Smooth muscle cell (in vitro differentiated cells): ENCODE measurements at regions not wholly inside any gene's neighbourhood (a gene's known extent, or its start where the extent isn't known, plus 50 kb on each side); places are given as distances from the start of the nearest gene placed in this dataset.

Experiments used
- DNase-seq: peaks from one replicate; lab custom pipeline; 2025; ENCODE audit not compliant: unreplicated experiment; lab: John Stamatoyannopoulos, UW
- H2AFZ ChIP-seq: fragments of 200-600 bp; sonication (generic); 2 replicates; pipeline ENCODE4 v1.6.0; 2016; ENCODE audit warnings: antibody characterized with exemption, low read depth, mild to moderate bottlenecking
- H3F3A ChIP-seq: fragments of 200-600 bp; sonication (generic); 2 replicates; pipeline ENCODE4 v1.6.0; 2017; ENCODE audit warnings: antibody characterized with exemption, low read depth
- H3K27ac ChIP-seq: fragments of 200-600 bp; sonication (generic); 2 replicates; pipeline ENCODE4 v1.5.1; 2016; ENCODE audit warnings: low read depth, mild to moderate bottlenecking
- H3K27me3 ChIP-seq: fragments of 200-600 bp; sonication (generic); 2 replicates; pipeline ENCODE4 v1.6.1; 2016; ENCODE audit warnings: low read depth, mild to moderate bottlenecking
- H3K36me3 ChIP-seq: fragments of 200-600 bp; sonication (generic); 2 replicates; pipeline ENCODE4 v1.5.1; 2016; ENCODE audit warnings: low read depth
- H3K4me1 ChIP-seq: fragments of 200-600 bp; sonication (generic); 2 replicates; pipeline ENCODE4 v1.5.1; 2016; ENCODE audit warnings: low read depth
- H3K4me2 ChIP-seq: fragments of 200-600 bp; sonication (generic); 2 replicates; pipeline ENCODE4 v1.6.0; 2016; ENCODE audit warnings: mild to moderate bottlenecking
- H3K4me3 ChIP-seq: fragments of 200-600 bp; sonication (generic); 2 replicates; pipeline ENCODE4 v1.5.1; 2016; ENCODE audit warnings: mild to moderate bottlenecking
- H3K79me2 ChIP-seq: fragments of 200-600 bp; sonication (generic); 2 replicates; pipeline ENCODE4 v1.6.0; 2016; ENCODE audit warnings: low read depth, mild to moderate bottlenecking
- H3K9ac ChIP-seq: fragments of 200-600 bp; sonication (generic); 2 replicates; pipeline ENCODE4 v1.6.0; 2016; ENCODE audit warnings: low read depth
- H3K9me3 ChIP-seq: fragments of 200-600 bp; sonication (generic); replicated peaks from 2 replicates; pipeline ENCODE4 v1.5.1; 2016; ENCODE audit warnings: low read depth
- H4K20me1 ChIP-seq: fragments of 200-600 bp; sonication (generic); 2 replicates; pipeline ENCODE4 v1.6.0; 2016; ENCODE audit warnings: low read depth
- CTCF ChIP-seq: fragments of 200-600 bp; sonication (generic); IDR thresholded peaks from 2 replicates; pipeline ENCODE4 v1.5.1; 2017; ENCODE audit warnings: borderline replicate concordance, mild to moderate bottlenecking, antibody characterized with exemption; ENCODE audit not compliant: insufficient read depth, poor library complexity, severe bottlenecking
- WGBS: methylation state at CpG from one replicate; pipeline ENCODE4 v1.1.7; 2016; ENCODE audit warnings: low lambda C conversion rate; 5-methylcytosine and 5-hydroxymethylcytosine counted together

GRCh38 chr13:65028101-65028500 is 2202.0 kb downstream of the PCDH9 start:
- WGBS, result 79% methylated on average over 1 of the region's 1 CpG
- Histone ChIP-seq H3K9ac (no peak overlapping the region), H3K27me3 (no peaks in the 10 kb centered on the region), H3K4me2 (no peak overlapping the region), H3K4me3 (no peak overlapping the region), H2AFZ (no peak overlapping the region), H3F3A (no peaks in the 10 kb centered on the region), H4K20me1 (no peaks in the 10 kb centered on the region), H3K36me3 (no peaks in the 10 kb centered on the region), H3K9me3 (no peaks in the 10 kb centered on the region), H3K27ac (no peak overlapping the region), H3K4me1 (no peaks in the 10 kb centered on the region), H3K79me2 (no peaks in the 10 kb centered on the region)
- DNase-seq, result no peak
- no peak for TF ChIP-seq CTCF

GRCh38 chr13:65026505-65026904 is 2203.6 kb downstream of the PCDH9 start:
- no peak for DNase-seq
- H3K4me3 ChIP-seq, result no peak overlapping the region
- no peak overlapping the region for H3K27ac ChIP-seq
- H3K9me3 ChIP-seq, result no peaks in the 10 kb centered on the region
- no peak overlapping the region for H2AFZ ChIP-seq
- no peak overlapping the region for H3K9ac ChIP-seq
- no peaks in the 10 kb centered on the region for H3K79me2 ChIP-seq
- H4K20me1 ChIP-seq, result no peaks in the 10 kb centered on the region
- H3K4me1 ChIP-seq, result no peaks in the 10 kb centered on the region
- H3F3A ChIP-seq, result no peaks in the 10 kb centered on the region
- H3K27me3 ChIP-seq, result no peaks in the 10 kb centered on the region
- no peak for TF ChIP-seq CTCF
- WGBS, result 57% methylated on average over 2 of the region's 2 CpGs
- H3K36me3 ChIP-seq, result no peaks in the 10 kb centered on the region
- H3K4me2 ChIP-seq, result no peak overlapping the region

GRCh38 chr13:65011378-65011777 is 2218.8 kb downstream of the PCDH9 start:
- no peak for DNase-seq
- H3K79me2 ChIP-seq, result no peaks in the 10 kb centered on the region
- no peak overlapping the region for H3K4me3 ChIP-seq
- H3K9me3 ChIP-seq, result no peaks in the 10 kb centered on the region
- no peak overlapping the region for H2AFZ ChIP-seq
- no peak overlapping the region for H3K9ac ChIP-seq
- no peaks in the 10 kb centered on the region for H3K27me3 ChIP-seq
- no peak overlapping the region for H3K4me2 ChIP-seq
- H3K27ac ChIP-seq, result no peak overlapping the region
- no peaks in the 10 kb centered on the region for H3K4me1 ChIP-seq
- no peak for TF ChIP-seq CTCF
- 83% methylated on average over 3 of the region's 3 CpGs for WGBS
- no peaks in the 10 kb centered on the region for H3K36me3 ChIP-seq
- H3F3A ChIP-seq, result no peaks in the 10 kb centered on the region
- H4K20me1 ChIP-seq, result no peaks in the 10 kb centered on the region

- Histone ChIP-seq H3K27me3 (no peaks in the 10 kb centered on the region), H3K4me2 (no peak overlapping the region), H3K4me3 (no peak overlapping the region), H3K4me1 (no peaks in the 10 kb centered on the region), H4K20me1 (no peaks in the 10 kb centered on the region), H3K79me2 (no peaks in the 10 kb centered on the region), H3K27ac (no peak overlapping the region), H3F3A (no peaks in the 10 kb centered on the region), H2AFZ (no peak overlapping the region), H3K9ac (no peak overlapping the region), H3K36me3 (no peaks in the 10 kb centered on the region), H3K9me3 (no peaks in the 10 kb centered on the region)
- WGBS, result 82% methylated on average over 5 of the region's 5 CpGs
- no peak for DNase-seq
- peak; percentile 13 for TF ChIP-seq CTCF
Measured at GRCh38 chr13:64997438-64997837, 2232.7 kb downstream of the PCDH9 start.
